ENCODE measurements at regions not wholly inside any gene's neighbourhood (a gene's known extent, or its start where the extent isn't known, plus 50 kb on each side); places are given as distances from the start of the nearest gene placed in this dataset.
A peak's percentile ranks its signal among the peaks of the same experiment; 100 is the strongest.

GRCh38 chr12:130011611-130012385 is 108.0 kb upstream of the TMEM132D start:
- no peaks in the 10 kb centered on the region for H3K36me3 ChIP-seq
- H3K9me3 ChIP-seq = no peaks in the 10 kb centered on the region
- no peak for DNase-seq
- H3K4me3 ChIP-seq = no peak overlapping the region
- no peaks in the 10 kb centered on the region for H3K27me3 ChIP-seq

DNA sequence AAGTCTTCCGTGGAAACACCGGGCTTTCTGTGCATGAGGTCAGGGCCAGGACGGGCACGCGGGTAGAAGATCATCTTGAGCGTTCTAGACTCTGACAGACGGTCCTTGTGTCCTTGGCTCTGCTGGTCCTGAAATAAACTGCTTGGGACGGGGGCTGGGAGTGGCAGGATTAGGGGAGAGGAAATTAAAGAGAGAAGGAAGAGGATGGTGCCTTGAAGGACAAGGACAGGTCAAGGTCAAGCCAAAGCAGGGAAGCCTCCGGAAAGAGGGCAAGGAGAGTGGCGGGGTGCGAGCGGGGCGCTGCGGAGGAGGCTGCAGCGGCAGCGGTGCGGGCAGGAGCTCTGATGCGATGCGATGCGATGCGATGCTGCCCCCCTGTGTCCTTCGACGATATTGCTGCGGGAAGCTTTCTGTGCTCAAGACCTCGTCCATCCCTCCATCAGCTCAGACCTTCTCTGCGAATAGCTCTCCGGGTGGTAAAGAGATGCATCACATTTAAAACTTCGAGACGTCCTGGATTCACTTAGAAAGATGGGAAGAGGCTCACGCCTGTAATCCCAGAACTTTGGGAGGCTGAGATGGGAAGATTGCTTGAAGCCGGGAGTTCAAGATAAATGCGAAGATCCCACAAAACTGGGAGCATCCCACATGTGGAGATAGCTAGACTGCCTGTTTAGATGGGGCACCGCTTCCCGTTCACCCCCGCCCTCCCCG is 110.1 kb upstream of the TMEM132D start:
- Histone ChIP-seq H3K36me3 (no peaks in the 10 kb centered on the region), H3K4me3 (no peak overlapping the region), H3K27me3 (no peaks in the 10 kb centered on the region), H3K9me3 (no peaks in the 10 kb centered on the region)
- peak; percentile 38 for DNase-seq

GRCh38 chr12:130014485-130014807 is 110.6 kb upstream of the TMEM132D start:
- H3K9me3 ChIP-seq = no peaks in the 10 kb centered on the region
- no peaks in the 10 kb centered on the region for H3K36me3 ChIP-seq

DNA sequence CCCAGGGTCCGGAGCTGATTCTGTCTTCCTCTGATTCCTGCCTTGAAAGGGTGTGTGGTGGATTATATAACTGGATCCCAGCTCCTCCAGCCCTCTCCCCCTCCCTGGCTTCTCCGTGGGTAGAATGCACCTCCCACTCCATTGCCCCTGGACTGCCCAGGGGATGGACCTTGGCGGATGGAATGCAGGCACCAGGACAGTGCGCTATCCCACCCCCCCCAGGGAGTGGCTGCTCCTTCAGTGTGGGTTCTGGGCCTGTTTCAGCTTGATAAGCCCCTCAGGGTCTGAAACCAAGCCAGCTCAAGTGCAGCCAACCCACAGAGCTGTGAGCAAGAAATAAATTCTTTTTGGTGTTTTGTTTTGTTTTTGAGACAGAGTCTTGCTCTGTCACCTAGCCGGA is 112.4 kb upstream of the TMEM132D start:
- Histone ChIP-seq H3K36me3 (no peaks in the 10 kb centered on the region), H3K4me3 (no peak overlapping the region), H3K27me3 (no peaks in the 10 kb centered on the region), H3K9me3 (no peaks in the 10 kb centered on the region)
- DNase-seq = no peak

More at GRCh38 chr12:130014485-130014807, 110.6 kb upstream of the TMEM132D start:
- Histone ChIP-seq H3K4me3 (no peak overlapping the region), H3K27me3 (no peaks in the 10 kb centered on the region)
- no peak for DNase-seq

DNA sequence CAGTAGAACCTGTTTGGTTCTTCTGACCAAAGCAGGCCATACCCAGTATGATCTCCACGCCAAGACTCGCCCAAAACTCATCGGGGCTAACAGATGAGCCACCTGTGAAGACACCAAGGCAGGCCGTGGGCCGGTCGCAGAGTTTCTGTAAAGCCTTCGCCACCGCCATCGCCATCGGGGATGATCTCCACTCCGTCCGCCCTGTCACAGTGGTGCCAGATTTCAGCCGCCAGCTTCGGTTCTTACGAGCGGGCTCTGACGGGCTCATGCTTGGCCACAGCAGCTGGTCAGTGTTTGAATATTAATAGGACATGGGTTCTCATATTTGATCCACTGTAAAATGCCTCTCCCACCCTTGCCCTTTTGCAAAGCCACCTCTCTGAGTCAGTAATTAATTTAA is 113.2 kb upstream of the TMEM132D start:
- no peak for DNase-seq
- no peaks in the 10 kb centered on the region for H3K36me3 ChIP-seq
- no peaks in the 10 kb centered on the region for H3K27me3 ChIP-seq
- H3K4me3 ChIP-seq = no peak overlapping the region
- no peaks in the 10 kb centered on the region for H3K9me3 ChIP-seq

DNA sequence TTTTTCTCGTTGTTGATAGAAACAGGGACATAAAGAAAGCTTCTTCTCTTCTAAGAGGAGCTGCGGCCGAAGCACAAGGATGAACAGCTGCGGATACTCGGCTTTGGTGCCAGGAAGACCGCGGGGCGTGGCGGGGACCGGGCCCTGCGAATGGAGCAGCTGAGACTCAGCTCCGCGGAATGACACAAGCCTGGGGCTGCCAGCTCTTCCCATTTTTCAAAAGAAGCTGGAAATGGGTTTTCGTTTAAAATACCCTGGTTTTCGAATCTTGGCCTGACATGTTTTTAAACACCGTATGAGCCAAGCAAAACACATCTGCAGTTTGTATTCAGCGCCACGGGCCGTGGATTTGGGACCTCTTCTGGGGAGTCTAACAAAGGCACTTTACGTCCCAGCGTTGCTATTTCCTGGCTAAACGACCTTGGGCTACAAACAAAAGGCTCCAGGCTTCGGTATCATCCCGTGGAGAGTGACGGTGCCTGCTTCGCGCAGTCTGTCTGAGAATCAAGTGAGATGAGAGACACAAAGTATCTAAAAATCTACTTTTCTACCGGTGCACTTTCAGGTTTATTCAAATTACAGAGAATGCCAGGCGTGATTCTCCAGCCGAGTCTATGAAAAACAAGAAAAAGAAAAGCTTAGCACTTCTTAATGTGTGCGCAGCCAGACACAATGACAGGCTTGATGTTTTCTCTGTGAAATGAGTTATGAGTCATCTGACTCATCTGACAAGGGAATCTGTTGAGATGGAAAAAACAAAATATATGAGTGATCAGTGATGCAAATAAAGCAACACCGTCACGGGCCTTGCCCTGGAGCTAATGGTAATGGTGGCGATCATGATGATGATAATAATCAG is 114.0 kb upstream of the TMEM132D start:
- peak; percentile 38 for DNase-seq

DNA sequence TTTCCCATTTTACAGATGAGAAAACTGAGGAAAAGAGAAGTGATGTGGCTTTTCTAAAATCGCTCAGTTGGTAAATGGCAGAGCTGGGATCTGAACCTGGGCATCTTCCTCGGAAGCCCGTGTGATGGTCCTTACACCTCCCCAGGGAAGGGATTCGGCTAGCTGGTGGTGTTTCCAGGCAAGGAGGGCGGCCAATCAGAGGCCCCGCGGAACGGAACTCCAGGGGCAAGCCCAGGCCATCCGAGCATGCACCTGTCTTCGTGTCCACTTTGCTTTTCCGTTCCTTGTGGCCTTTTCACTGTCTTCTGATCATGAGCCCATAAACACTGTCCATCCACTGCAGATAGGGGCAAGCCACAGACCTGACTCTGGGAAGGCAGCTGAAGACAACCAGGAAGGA is 114.8 kb upstream of the TMEM132D start:
- Histone ChIP-seq H3K9me3 (no peaks in the 10 kb centered on the region), H3K4me3 (no peak overlapping the region), H3K27me3 (no peaks in the 10 kb centered on the region), H3K36me3 (no peaks in the 10 kb centered on the region)
- no peak for DNase-seq

More for the DNA sequence above, 114.0 kb upstream of the TMEM132D start:
- Histone ChIP-seq H3K36me3 (no peaks in the 10 kb centered on the region), H3K9me3 (no peaks in the 10 kb centered on the region), H3K4me3 (no peak overlapping the region), H3K27me3 (no peaks in the 10 kb centered on the region)

DNA sequence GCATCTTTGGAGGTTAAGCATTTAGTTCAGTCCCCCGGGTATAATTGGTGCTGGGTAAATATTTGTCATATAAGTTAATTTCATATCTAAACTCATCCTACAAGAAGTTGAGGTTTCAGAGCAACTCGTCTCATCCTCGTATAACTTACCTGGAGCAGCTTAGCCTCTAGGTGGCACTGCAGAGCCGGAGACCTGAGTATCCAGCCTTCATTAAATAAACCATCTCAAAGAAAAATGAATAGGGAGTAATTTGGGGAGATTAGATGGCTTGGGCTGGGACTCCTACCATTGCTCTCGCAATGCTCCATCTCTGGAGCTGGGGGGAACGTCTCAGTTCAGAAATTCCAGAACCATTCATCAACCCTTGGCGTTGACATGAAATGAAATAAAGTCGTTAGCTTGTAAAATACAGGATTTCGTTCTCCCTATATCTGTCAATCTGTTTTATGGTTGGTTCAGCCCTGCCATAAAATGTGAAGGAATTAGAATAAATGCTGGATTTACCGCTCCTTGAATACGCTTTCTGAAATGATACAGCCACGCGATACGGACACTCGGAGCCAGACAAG is 122.9 kb upstream of the TMEM132D start:
- Histone ChIP-seq H3K9me3 (no peaks in the 10 kb centered on the region), H3K27me3 (peaks cover 2% of the 10 kb centered on the region; the same call in 1 of the 2 replicates), H3K4me3 (no peak overlapping the region), H3K36me3 (no peaks in the 10 kb centered on the region)
- peak; percentile 22 for DNase-seq

GRCh38 chr12:130027798-130028197 is 124.0 kb upstream of the TMEM132D start:
- H3K9me3 ChIP-seq = no peaks in the 10 kb centered on the region
- H3K27me3 ChIP-seq = peaks cover 2% of the 10 kb centered on the region
- no peaks in the 10 kb centered on the region for H3K36me3 ChIP-seq
- H3K4me3 ChIP-seq = no peak overlapping the region
- no peak for DNase-seq

GRCh38 chr12:130029151-130029550 is 125.3 kb upstream of the TMEM132D start:
- Histone ChIP-seq H3K27me3 (peaks cover 2% of the 10 kb centered on the region), H3K9me3 (no peaks in the 10 kb centered on the region), H3K4me3 (no peak overlapping the region), H3K36me3 (no peaks in the 10 kb centered on the region)
- no peak for DNase-seq

DNA sequence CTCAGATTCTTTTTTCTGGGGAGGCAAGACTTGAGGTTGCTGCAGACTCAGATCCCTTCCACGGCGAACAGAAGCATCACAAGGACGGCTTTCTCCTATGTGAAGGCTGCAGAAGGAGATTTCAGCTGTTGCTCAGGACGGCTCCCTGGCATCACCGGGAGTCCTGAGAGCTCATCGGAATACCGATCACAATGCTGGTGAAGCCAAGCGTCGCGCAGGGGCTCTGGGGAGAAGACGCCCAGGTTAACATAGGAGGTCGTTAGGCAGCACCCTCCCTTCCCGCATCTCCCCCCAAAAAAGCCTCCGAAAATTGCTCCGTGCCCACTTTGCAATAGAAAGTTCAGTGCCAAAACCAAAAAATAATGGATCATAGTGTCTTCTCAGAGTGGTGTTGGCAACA is 127.2 kb upstream of the TMEM132D start:
- Histone ChIP-seq H3K4me3 (no peak overlapping the region), H3K9me3 (no peaks in the 10 kb centered on the region), H3K27me3 (peaks cover 2% of the 10 kb centered on the region), H3K36me3 (no peaks in the 10 kb centered on the region)
- DNase-seq = no peak

DNA sequence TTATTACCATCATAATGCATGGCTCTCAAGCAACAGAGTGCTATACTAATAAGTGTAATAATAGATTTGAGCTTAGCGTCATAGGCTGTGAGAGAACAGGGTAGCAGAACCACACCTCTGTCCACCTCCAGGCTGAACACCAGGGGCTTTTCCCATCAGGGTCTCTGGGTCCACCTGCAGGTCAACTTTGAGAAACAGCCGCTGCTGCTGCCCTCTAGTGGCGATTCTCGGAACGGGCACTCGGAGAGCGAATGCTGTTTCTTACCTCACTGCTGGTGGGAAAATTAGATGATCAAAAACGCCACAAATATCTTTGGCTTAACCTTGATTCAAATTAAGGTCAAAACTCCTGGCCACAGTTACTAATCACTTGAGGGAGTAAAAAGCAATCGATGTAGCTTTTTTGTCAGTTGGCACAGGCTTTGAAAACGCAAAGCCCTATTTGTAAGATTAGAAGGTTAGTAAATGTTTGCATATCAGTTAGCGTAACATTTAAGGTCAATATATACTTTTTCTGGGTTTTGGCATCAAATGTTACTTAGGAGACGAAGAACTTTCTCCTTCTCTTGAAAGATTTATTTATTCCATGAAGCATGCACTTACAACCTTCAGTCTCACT is 127.9 kb upstream of the TMEM132D start:
- Histone ChIP-seq H3K27me3 (peaks cover 2% of the 10 kb centered on the region), H3K36me3 (no peaks in the 10 kb centered on the region), H3K9me3 (no peaks in the 10 kb centered on the region), H3K4me3 (no peak overlapping the region)
- DNase-seq = peak; percentile 46

- H3K9me3 ChIP-seq = no peaks in the 10 kb centered on the region
- no peaks in the 10 kb centered on the region for H3K36me3 ChIP-seq
- no peak overlapping the region for H3K4me3 ChIP-seq
- DNase-seq = peak; percentile 28
- peaks cover 2% of the 10 kb centered on the region; the same call in 1 of the 2 replicates for H3K27me3 ChIP-seq
Measured at GRCh38 chr12:130041983-130042812, 120.1 kb upstream of the FZD10 start.

DNA sequence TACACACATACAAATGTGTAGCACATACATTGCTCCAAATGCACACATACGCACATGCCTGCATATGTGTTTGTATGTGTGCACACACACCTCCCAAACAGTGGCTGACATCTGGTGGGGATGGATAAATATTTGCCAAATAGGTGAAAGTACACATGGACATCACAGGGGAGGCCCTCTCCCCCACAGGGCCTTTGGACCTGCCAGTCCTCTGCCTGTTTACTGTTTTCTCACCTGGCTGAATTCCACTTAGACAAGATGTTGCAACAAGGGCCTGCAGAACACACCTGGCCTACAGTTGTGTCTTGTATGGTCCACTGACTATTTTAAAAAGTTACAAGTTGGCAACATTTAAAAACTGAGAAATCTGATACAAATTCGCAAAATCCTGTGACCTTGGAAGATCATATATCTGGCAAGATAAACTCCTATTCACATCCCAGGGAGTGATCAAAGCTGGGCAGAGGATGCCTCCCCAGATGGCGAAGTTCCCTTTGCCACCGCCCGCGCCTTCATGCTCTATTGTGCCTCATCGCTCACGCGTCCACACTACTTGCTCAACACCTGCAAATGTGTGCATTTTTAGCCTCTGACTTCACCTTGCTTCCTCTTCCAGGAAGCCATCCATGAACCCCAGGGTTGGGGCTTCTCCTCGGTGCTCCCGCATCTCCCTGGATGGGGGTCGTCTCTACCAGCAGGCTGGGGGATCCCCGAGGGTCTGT is 118.4 kb upstream of the FZD10 start:
- H3K4me3 ChIP-seq = no peak overlapping the region
- no peak for DNase-seq
- no peaks in the 10 kb centered on the region for H3K9me3 ChIP-seq
- peaks cover 2% of the 10 kb centered on the region; the same call in 1 of the 2 replicates for H3K27me3 ChIP-seq
- no peaks in the 10 kb centered on the region for H3K36me3 ChIP-seq

GRCh38 chr12:130044991-130045621 is 117.2 kb upstream of the FZD10 start:
- Histone ChIP-seq H3K4me3 (no peak overlapping the region), H3K9me3 (no peaks in the 10 kb centered on the region), H3K27me3 (peaks cover 2% of the 10 kb centered on the region; the same call in 1 of the 2 replicates), H3K36me3 (no peaks in the 10 kb centered on the region)
- no peak for DNase-seq

All from MG63 (cell line).